OCI-LY7 (cell line): ENCODE measurements at regions not wholly inside any gene's neighbourhood (a gene's known extent, or its start where the extent isn't known, plus 50 kb on each side); places are given as distances from the start of the nearest gene placed in this dataset.
A peak's percentile ranks its signal among the peaks of the same experiment; 100 is the strongest.

Experiments used
- BruUV-seq: library from RNA; stranded (reverse); fragments of 400-500 nt; replicated peaks from 2 replicates; lab custom pipeline; 2021; lab: Mats Ljungman, UMichigan
- CTCF ChIA-PET: fragments of 300-600 bp; sonication (Branson Sonifier 250); formaldehyde crosslinking; loops from one replicate; lab custom pipeline; 2022; ENCODE audit warnings: antibody characterized with exemption; ENCODE audit not compliant: unreplicated experiment; lab: Charles Lee
- POLR2A ChIA-PET: fragments of 300-600 bp; sonication (Branson Sonifier 250); formaldehyde crosslinking; loops from one replicate; lab custom pipeline; 2022; ENCODE audit warnings: antibody characterized with exemption; lab: Charles Lee
- DNase-seq: peaks from one replicate; pipeline ENCODE4 v3.0.0-alpha.2; 2015; ENCODE audit warnings: low spot score
- H2AFZ ChIP-seq: fragments of 200-600 bp; sonication (generic), shearing (Covaris generic); 2 replicates; pipeline ENCODE4 v1.6.1; 2014; ENCODE audit warnings: mild to moderate bottlenecking, antibody characterized with exemption, low read length, moderate library complexity
- H3K27ac ChIP-seq: fragments of 200-600 bp; sonication (generic); 2 replicates; pipeline ENCODE4 v1.5.1; 2014; ENCODE audit warnings: mixed run types, low read depth, mild to moderate bottlenecking, moderate library complexity, low read length, inconsistent platforms; ENCODE audit not compliant: poor library complexity, severe bottlenecking
- H3K36me3 ChIP-seq: fragments of 200-600 bp; sonication (generic); 2 replicates; pipeline ENCODE4 v1.6.1; 2014; ENCODE audit warnings: mild to moderate bottlenecking, antibody characterized with exemption, low read length, moderate library complexity, mixed read lengths; ENCODE audit not compliant: insufficient read depth
- H3K4me1 ChIP-seq: fragments of 200-600 bp; sonication (generic); 2 replicates; pipeline ENCODE4 v1.5.1; 2014; ENCODE audit warnings: mild to moderate bottlenecking, low read length; ENCODE audit not compliant: insufficient read depth, poor library complexity, severe bottlenecking
- H3K4me2 ChIP-seq: fragments of 200-600 bp; sonication (generic); 2 replicates; pipeline ENCODE4 v1.6.1; 2014; ENCODE audit warnings: mild to moderate bottlenecking, low read length
- H3K4me3 ChIP-seq: fragments of 200-600 bp; sonication (generic); 2 replicates; pipeline ENCODE4 v1.5.1; 2014; ENCODE audit warnings: mild to moderate bottlenecking, low read depth, low read length; ENCODE audit not compliant: poor library complexity, severe bottlenecking
- H3K79me2 ChIP-seq: fragments of 200-600 bp; sonication (generic); 2 replicates; pipeline ENCODE4 v1.6.1; 2016; ENCODE audit warnings: low read depth, mild to moderate bottlenecking, low read length, moderate library complexity, mixed read lengths; ENCODE audit not compliant: insufficient read depth
- H3K9me2 ChIP-seq: fragments of 200-600 bp; sonication (generic); 2 replicates; pipeline ENCODE4 v1.6.1; 2016; ENCODE audit warnings: mild to moderate bottlenecking, low read length, mixed read lengths; ENCODE audit not compliant: insufficient read depth
- H3K9me3 ChIP-seq: fragments of 200-600 bp; sonication (generic); 2 replicates; pipeline ENCODE4 v1.6.1; 2014; ENCODE audit warnings: mild to moderate bottlenecking, mixed run types, low read length, mixed read lengths
- H4K20me1 ChIP-seq: fragments of 200-600 bp; sonication (generic); 2 replicates; pipeline ENCODE4 v1.6.1; 2014; ENCODE audit warnings: mild to moderate bottlenecking, antibody characterized with exemption, low read length, moderate library complexity, mixed read lengths; ENCODE audit not compliant: insufficient read depth
- CTCF ChIP-seq: fragments of 200-600 bp; sonication (generic); conservative IDR thresholded peaks from 2 replicates; pipeline ENCODE4 v1.5.1; 2014; ENCODE audit warnings: mild to moderate bottlenecking, antibody characterized with exemption, low read length, moderate library complexity, mixed read lengths
- EZH2phosphoT487 ChIP-seq: fragments of 200-600 bp; sonication (generic); IDR thresholded peaks from 2 replicates; pipeline ENCODE4 v1.6.1; 2018; ENCODE audit warnings: low read depth, borderline replicate concordance, mild to moderate bottlenecking, mixed run types, antibody characterized with exemption, low read length, moderate library complexity, mixed read lengths
- intact Hi-C: fragments of 100-400 bp; cut with micrococcal nuclease; formaldehyde crosslinking; loops from one replicate; pipeline ENCODE4 v1.10.0; 2022; ENCODE audit not compliant: unreplicated experiment

GRCh38 chr7:156473476-156474240 is 166.9 kb upstream of the RNF32 start:
- TF ChIP-seq CTCF = peak; percentile 94
- no peak for TF ChIP-seq EZH2phosphoT487
- Histone ChIP-seq H3K4me2 (no peak overlapping the region), H3K36me3 (no peaks in the 10 kb centered on the region), H3K9me2 (no peaks in the 10 kb centered on the region), H3K4me1 (no peaks in the 10 kb centered on the region), H3K4me3 (no peak overlapping the region), H3K27ac (no peak overlapping the region), H3K79me2 (no peaks in the 10 kb centered on the region), H4K20me1 (no peaks in the 10 kb centered on the region), H2AFZ (no peak overlapping the region), H3K9me3 (no peaks in the 10 kb centered on the region)
- ChIA-PET CTCF (no interaction called here), POLR2A (interaction anchor here (0.5 kb wide), 1 partner anchor 13 kb away, joined by 3 read pairs; no protein-coding TSS in a partner anchor)
- BruUV-seq = no TSS peak
- intact Hi-C loops = loop anchor here (5.0 kb wide), 1 partner anchor 676 kb away; no protein-coding TSS in a partner anchor
- DNase-seq = peak; percentile 42

GRCh38 chr7:156472267-156472666 is 168.3 kb upstream of the RNF32 start:
- Histone ChIP-seq H3K36me3 (no peaks in the 10 kb centered on the region), H3K4me2 (no peak overlapping the region), H4K20me1 (no peaks in the 10 kb centered on the region), H3K4me3 (no peak overlapping the region), H2AFZ (no peak overlapping the region), H3K4me1 (no peaks in the 10 kb centered on the region), H3K27ac (no peak overlapping the region), H3K9me2 (no peaks in the 10 kb centered on the region), H3K9me3 (no peaks in the 10 kb centered on the region), H3K79me2 (no peaks in the 10 kb centered on the region)
- TF ChIP-seq CTCF = no peak
- TF ChIP-seq EZH2phosphoT487 = no peak
- POLR2A ChIA-PET = no interaction called here
- DNase-seq = no peak
- intact Hi-C loops = loop anchor here (5.0 kb wide), 1 partner anchor 675 kb away; no protein-coding TSS in a partner anchor
- CTCF ChIA-PET = interaction anchor here (0.7 kb wide), 1 partner anchor 657 kb away, joined by 3 read pairs; no protein-coding TSS in a partner anchor
- BruUV-seq = no TSS peak
